ENCODE measurements at regions not wholly inside any gene's neighbourhood (a gene's known extent, or its start where the extent isn't known, plus 50 kb on each side); places are given as distances from the start of the nearest gene placed in this dataset.

- DNase-seq (ENCODE audit: low spot score) = peak; percentile 93
- peaks cover 0 to 25% (median 16%) of the 10 kb centered on the region in 4 donors for H3K4me1 ChIP-seq (ENCODE audit: control insufficient read depth in 4 of 4, insufficient read depth in 4 of 4, low read length in 3 of 4)
- TF ChIP-seq HNF4G (IDR thresholded peaks at IDR 0.05) (no peak), ATF3 (IDR thresholded peaks at IDR 0.05) (no peak), NR2F2 (IDR thresholded peaks at IDR 0.05) (no peak), FOXA2 (IDR thresholded peaks at IDR 0.05) (no peak), FOXA1 (IDR thresholded peaks at IDR 0.05) (peak; percentile 34), HNF4A (conservative IDR thresholded peaks at IDR 0.05) (no peak), YY1 (IDR thresholded peaks at IDR 0.05) (peak; percentile 65), JUND (IDR thresholded peaks at IDR 0.05) (no peak), MAX (IDR thresholded peaks at IDR 0.05) (no peak), TAF1 (conservative IDR thresholded peaks at IDR 0.05) (no peak), SP1 (IDR thresholded peaks at IDR 0.05) (peak; percentile 41), REST (IDR thresholded peaks at IDR 0.05) (peak; percentile 66), GABPA (IDR thresholded peaks at IDR 0.05 in 1 of 2, conservative IDR thresholded peaks at IDR 0.05 in 1 of 2) (peak in 1 of 2 donors; percentile 76), EGR1 (IDR thresholded peaks at IDR 0.05; ENCODE audit: low read depth in 2 of 2) (peak in 1 of 2 donors; percentile 33), RXRA (IDR thresholded peaks at IDR 0.05) (peak; percentile 17 to 53), RAD21 (IDR thresholded peaks at IDR 0.05) (peak; percentile 23 to 60)
- TF ChIP-seq, protein P1, sequence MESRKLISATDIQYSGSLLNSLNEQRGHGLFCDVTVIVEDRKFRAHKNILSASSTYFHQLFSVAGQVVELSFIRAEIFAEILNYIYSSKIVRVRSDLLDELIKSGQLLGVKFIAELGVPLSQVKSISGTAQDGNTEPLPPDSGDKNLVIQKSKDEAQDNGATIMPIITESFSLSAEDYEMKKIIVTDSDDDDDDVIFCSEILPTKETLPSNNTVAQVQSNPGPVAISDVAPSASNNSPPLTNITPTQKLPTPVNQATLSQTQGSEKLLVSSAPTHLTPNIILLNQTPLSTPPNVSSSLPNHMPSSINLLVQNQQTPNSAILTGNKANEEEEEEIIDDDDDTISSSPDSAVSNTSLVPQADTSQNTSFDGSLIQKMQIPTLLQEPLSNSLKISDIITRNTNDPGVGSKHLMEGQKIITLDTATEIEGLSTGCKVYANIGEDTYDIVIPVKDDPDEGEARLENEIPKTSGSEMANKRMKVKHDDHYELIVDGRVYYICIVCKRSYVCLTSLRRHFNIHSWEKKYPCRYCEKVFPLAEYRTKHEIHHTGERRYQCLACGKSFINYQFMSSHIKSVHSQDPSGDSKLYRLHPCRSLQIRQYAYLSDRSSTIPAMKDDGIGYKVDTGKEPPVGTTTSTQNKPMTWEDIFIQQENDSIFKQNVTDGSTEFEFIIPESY (IDR thresholded peaks at IDR 0.05) = no peak
- TF ChIP-seq, protein P2, sequence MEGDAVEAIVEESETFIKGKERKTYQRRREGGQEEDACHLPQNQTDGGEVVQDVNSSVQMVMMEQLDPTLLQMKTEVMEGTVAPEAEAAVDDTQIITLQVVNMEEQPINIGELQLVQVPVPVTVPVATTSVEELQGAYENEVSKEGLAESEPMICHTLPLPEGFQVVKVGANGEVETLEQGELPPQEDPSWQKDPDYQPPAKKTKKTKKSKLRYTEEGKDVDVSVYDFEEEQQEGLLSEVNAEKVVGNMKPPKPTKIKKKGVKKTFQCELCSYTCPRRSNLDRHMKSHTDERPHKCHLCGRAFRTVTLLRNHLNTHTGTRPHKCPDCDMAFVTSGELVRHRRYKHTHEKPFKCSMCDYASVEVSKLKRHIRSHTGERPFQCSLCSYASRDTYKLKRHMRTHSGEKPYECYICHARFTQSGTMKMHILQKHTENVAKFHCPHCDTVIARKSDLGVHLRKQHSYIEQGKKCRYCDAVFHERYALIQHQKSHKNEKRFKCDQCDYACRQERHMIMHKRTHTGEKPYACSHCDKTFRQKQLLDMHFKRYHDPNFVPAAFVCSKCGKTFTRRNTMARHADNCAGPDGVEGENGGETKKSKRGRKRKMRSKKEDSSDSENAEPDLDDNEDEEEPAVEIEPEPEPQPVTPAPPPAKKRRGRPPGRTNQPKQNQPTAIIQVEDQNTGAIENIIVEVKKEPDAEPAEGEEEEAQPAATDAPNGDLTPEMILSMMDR (IDR thresholded peaks at IDR 0.05; ENCODE audit: low read depth, low read length, missing input control) = peak; percentile 87
- 1% methylated on average over 97 of the region's 97 CpGs for WGBS
- H3K9ac ChIP-seq (ENCODE audit: low read depth in 1 of 2, low read length in 2 of 2) = peak overlapping the region; percentile 21 to 50
- H3K27me3 ChIP-seq (ENCODE audit: control insufficient read depth in 4 of 4, insufficient read depth in 4 of 4, low read length in 3 of 4) = no peaks in the 10 kb centered on the region
- H3K9me3 ChIP-seq (ENCODE audit: control insufficient read depth in 4 of 4, low read length in 3 of 4) = no peaks in the 10 kb centered on the region
- peak overlapping the region; percentile 91 to 95 (median 92) for H3K4me3 ChIP-seq (ENCODE audit: low read depth in 1 of 3, low read length in 3 of 3)
- H3K36me3 ChIP-seq (ENCODE audit: control insufficient read depth in 4 of 4, insufficient read depth in 3 of 4, low read depth in 1 of 4, low read length in 3 of 4) = peaks cover 2 to 14% (median 13%) of the 10 kb centered on the region in 4 donors
- peak overlapping the region; percentile 69 to 77 for H3K27ac ChIP-seq (ENCODE audit: low read depth in 1 of 2, low read length in 2 of 2)
These were observed 127.1 kb upstream of the ZNF746 start for GRCh38 chr7:149624419-149625339.
